RWPE2 (cell line): ENCODE measurements at regions not wholly inside any gene's neighbourhood (a gene's known extent, or its start where the extent isn't known, plus 50 kb on each side); places are given as distances from the start of the nearest gene placed in this dataset.

Source experiments
- ATAC-seq: fragments of 200-7000 bp; cut with Tn5 transposase; 3 replicates; pipeline ENCODE4 v1.9.1; 2021; ENCODE audit warnings: low read depth
- DNase-seq: peaks from one replicate; pipeline ENCODE4 v3.0.0-alpha.2; 2020; ENCODE audit warnings: low spot score
- H3K27ac ChIP-seq: fragments of 450-650 bp; 2 replicates; pipeline ENCODE4 v1.5.1; 2017; ENCODE audit warnings: mild to moderate bottlenecking; ENCODE audit not compliant: poor library complexity, severe bottlenecking
- H3K27me3 ChIP-seq: fragments of 250-450 bp; sonication (Bioruptor Pico); 2 replicates; pipeline ENCODE4 v1.5.1; 2021; ENCODE audit warnings: mild to moderate bottlenecking, moderate library complexity; ENCODE audit not compliant: insufficient read depth, poor library complexity, severe bottlenecking
- H3K36me3 ChIP-seq: fragments of 250-450 bp; sonication (Bioruptor Pico); 2 replicates; pipeline ENCODE4 v1.5.1; 2020; ENCODE audit warnings: low read depth, mild to moderate bottlenecking, moderate library complexity
- H3K4me1 ChIP-seq: fragments of 250-450 bp; sonication (Bioruptor Pico); 2 replicates; pipeline ENCODE4 v1.5.1; 2021; ENCODE audit warnings: mild to moderate bottlenecking, moderate library complexity; ENCODE audit not compliant: insufficient read depth, poor library complexity, severe bottlenecking
- H3K4me3 ChIP-seq: fragments of 250-450 bp; sonication (Bioruptor Pico); 2 replicates; pipeline ENCODE4 v1.5.1; 2021; ENCODE audit warnings: mild to moderate bottlenecking, moderate library complexity; ENCODE audit not compliant: severe bottlenecking
- H3K9me3 ChIP-seq: fragments of 250-450 bp; sonication (Bioruptor Pico); 2 replicates; pipeline ENCODE4 v1.5.1; 2021; ENCODE audit warnings: mild to moderate bottlenecking, moderate library complexity; ENCODE audit not compliant: severe bottlenecking
- CTCF ChIP-seq: fragments of 450-650 bp; IDR thresholded peaks from one replicate; pipeline ENCODE4 v1.5.1; 2017; ENCODE audit warnings: mild to moderate bottlenecking, moderate library complexity; ENCODE audit not compliant: poor library complexity, severe bottlenecking

- Histone ChIP-seq H3K4me3 (no peak overlapping the region), H3K4me1 (no peaks in the 10 kb centered on the region), H3K36me3 (no peaks in the 10 kb centered on the region), H3K27me3 (no peaks in the 10 kb centered on the region), H3K27ac (no peak overlapping the region), H3K9me3 (no peaks in the 10 kb centered on the region)
- TF ChIP-seq CTCF: no peak
- no peak for ATAC-seq
- no peak for DNase-seq
Measured at GRCh38 chr10:117754770-117755658, 212.5 kb downstream of the EMX2 start.

GRCh38 chr10:117755659-117756014, 213.1 kb downstream of the EMX2 start:
- Histone ChIP-seq H3K9me3 (no peaks in the 10 kb centered on the region), H3K27ac (no peak overlapping the region), H3K36me3 (no peaks in the 10 kb centered on the region), H3K4me1 (no peaks in the 10 kb centered on the region), H3K4me3 (no peak overlapping the region), H3K27me3 (peaks cover under 1% of the 10 kb centered on the region)
- TF ChIP-seq CTCF: no peak
- no peak for ATAC-seq
- DNase-seq: no peak

- Histone ChIP-seq H3K4me3 (no peak overlapping the region), H3K27me3 (peaks cover 5% of the 10 kb centered on the region), H3K9me3 (no peaks in the 10 kb centered on the region), H3K27ac (no peak overlapping the region), H3K36me3 (no peaks in the 10 kb centered on the region), H3K4me1 (no peaks in the 10 kb centered on the region)
- DNase-seq: no peak
- ATAC-seq: no peak
- TF ChIP-seq CTCF: no peak
Measured at GRCh38 chr10:117757086-117757720, 214.7 kb downstream of the EMX2 start.

- Histone ChIP-seq H3K27ac (no peak overlapping the region), H3K4me1 (no peaks in the 10 kb centered on the region), H3K36me3 (no peaks in the 10 kb centered on the region), H3K27me3 (peaks cover 5% of the 10 kb centered on the region), H3K4me3 (no peak overlapping the region), H3K9me3 (no peaks in the 10 kb centered on the region)
- no peak for ATAC-seq
- no peak for DNase-seq
- no peak for TF ChIP-seq CTCF
Measured at GRCh38 chr10:117759266-117759665, 216.7 kb downstream of the EMX2 start.

GRCh38 chr10:117761695-117762094, 219.1 kb downstream of the EMX2 start:
- no peak for ATAC-seq

More at GRCh38 chr10:117761695-117762094, 219.1 kb downstream of the EMX2 start:
- no peak overlapping the region for H3K27ac ChIP-seq
- H3K4me1 ChIP-seq: no peaks in the 10 kb centered on the region
- H3K36me3 ChIP-seq: no peaks in the 10 kb centered on the region
- no peak overlapping the region for H3K4me3 ChIP-seq
- no peak for DNase-seq
- no peak for TF ChIP-seq CTCF
- H3K27me3 ChIP-seq: peaks cover 5% of the 10 kb centered on the region
- H3K9me3 ChIP-seq: no peaks in the 10 kb centered on the region
